DND-41 (cell line): ENCODE measurements at regions not wholly inside any gene's neighbourhood (a gene's known extent, or its start where the extent isn't known, plus 50 kb on each side); places are given as distances from the start of the nearest gene placed in this dataset.

Source experiments
- ATAC-seq: fragments of 200-7000 bp; cut with Tn5 transposase; 3 replicates; pipeline ENCODE4 v1.9.1; 2021; ENCODE audit warnings: low read depth; ENCODE audit not compliant: insufficient read depth
- DNase-seq: peaks from one replicate; pipeline ENCODE4 v3.0.0-alpha.2; 2020
- H2AFZ ChIP-seq: 2 replicates; pipeline ENCODE4 v1.6.0; 2012; ENCODE audit warnings: low read depth, low read length
- H3K27ac ChIP-seq: 2 replicates; pipeline ENCODE4 v1.5.1; 2012; ENCODE audit warnings: low read length, inconsistent platforms
- H3K27me3 ChIP-seq: fragments of 200-600 bp; sonication (generic); 2 replicates; pipeline ENCODE4 v1.6.0; 2012; ENCODE audit warnings: low read length, mild to moderate bottlenecking, inconsistent platforms; ENCODE audit not compliant: insufficient read depth, poor library complexity
- H3K36me3 ChIP-seq: 2 replicates; pipeline ENCODE4 v1.5.1; 2012; ENCODE audit warnings: low read length, inconsistent platforms; ENCODE audit not compliant: insufficient read depth
- H3K4me1 ChIP-seq: 2 replicates; pipeline ENCODE4 v1.5.1; 2012; ENCODE audit warnings: mild to moderate bottlenecking, low read length; ENCODE audit not compliant: insufficient read depth
- H3K4me2 ChIP-seq: 2 replicates; pipeline ENCODE4 v1.6.0; 2012; ENCODE audit warnings: mild to moderate bottlenecking, moderate library complexity, low read length, inconsistent platforms; ENCODE audit not compliant: insufficient read depth
- H3K4me3 ChIP-seq, 2 experiments: fragments of 200-600 bp in 1 of 2; shearing (Covaris generic) in 1 of 2; 2 replicates each; pipeline ENCODE4 v1.5.1; 2012 to 2016; ENCODE audit warnings: inconsistent platforms in 2 of 2, low read length in 2 of 2, mild to moderate bottlenecking in 2 of 2, low read depth in 1 of 2, moderate library complexity in 1 of 2
- H3K79me2 ChIP-seq: 2 replicates; pipeline ENCODE4 v1.6.0; 2012; ENCODE audit warnings: low read length, inconsistent platforms; ENCODE audit not compliant: insufficient read depth
- H3K9ac ChIP-seq: 2 replicates; pipeline ENCODE4 v1.6.0; 2012; ENCODE audit warnings: low read depth, mild to moderate bottlenecking, inconsistent platforms, low read length, moderate library complexity
- H3K9me3 ChIP-seq: 2 replicates; pipeline ENCODE4 v1.5.1; 2012; ENCODE audit warnings: low read length, moderate library complexity, mild to moderate bottlenecking, inconsistent platforms; ENCODE audit not compliant: insufficient read depth, severe bottlenecking
- H4K20me1 ChIP-seq: 2 replicates; pipeline ENCODE4 v1.6.0; 2012; ENCODE audit warnings: low read length; ENCODE audit not compliant: insufficient read depth
- EZH2 ChIP-seq: IDR thresholded peaks from 3 replicates; pipeline ENCODE4 v1.6.1; 2012; ENCODE audit warnings: borderline replicate concordance, low read depth, mild to moderate bottlenecking, moderate library complexity, low read length, inconsistent platforms; ENCODE audit not compliant: severe bottlenecking
- TF ChIP-seq, protein P1 (sequence below): IDR thresholded peaks from 2 replicates; pipeline ENCODE4 v1.5.1; 2012; ENCODE audit warnings: borderline replicate concordance, low read length, moderate library complexity, mild to moderate bottlenecking; ENCODE audit not compliant: poor library complexity, severe bottlenecking; ENCODE audit errors: extremely low read depth

GRCh38 chr5:25029004-25029403 lies 384.2 kb upstream of the CDH10 start:
- Histone ChIP-seq H3K4me1 (no peaks in the 10 kb centered on the region), H2AFZ (no peak overlapping the region), H3K9me3 (no peaks in the 10 kb centered on the region), H4K20me1 (no peaks in the 10 kb centered on the region), H3K4me2 (no peak overlapping the region), H3K36me3 (no peaks in the 10 kb centered on the region), H3K27ac (no peak overlapping the region), H3K4me3 (no peak overlapping the region), H3K27me3 (no peaks in the 10 kb centered on the region), H3K79me2 (no peaks in the 10 kb centered on the region), H3K9ac (no peak overlapping the region)
- no peak for ATAC-seq
- TF ChIP-seq EZH2, result no peak
- TF ChIP-seq, protein P1, sequence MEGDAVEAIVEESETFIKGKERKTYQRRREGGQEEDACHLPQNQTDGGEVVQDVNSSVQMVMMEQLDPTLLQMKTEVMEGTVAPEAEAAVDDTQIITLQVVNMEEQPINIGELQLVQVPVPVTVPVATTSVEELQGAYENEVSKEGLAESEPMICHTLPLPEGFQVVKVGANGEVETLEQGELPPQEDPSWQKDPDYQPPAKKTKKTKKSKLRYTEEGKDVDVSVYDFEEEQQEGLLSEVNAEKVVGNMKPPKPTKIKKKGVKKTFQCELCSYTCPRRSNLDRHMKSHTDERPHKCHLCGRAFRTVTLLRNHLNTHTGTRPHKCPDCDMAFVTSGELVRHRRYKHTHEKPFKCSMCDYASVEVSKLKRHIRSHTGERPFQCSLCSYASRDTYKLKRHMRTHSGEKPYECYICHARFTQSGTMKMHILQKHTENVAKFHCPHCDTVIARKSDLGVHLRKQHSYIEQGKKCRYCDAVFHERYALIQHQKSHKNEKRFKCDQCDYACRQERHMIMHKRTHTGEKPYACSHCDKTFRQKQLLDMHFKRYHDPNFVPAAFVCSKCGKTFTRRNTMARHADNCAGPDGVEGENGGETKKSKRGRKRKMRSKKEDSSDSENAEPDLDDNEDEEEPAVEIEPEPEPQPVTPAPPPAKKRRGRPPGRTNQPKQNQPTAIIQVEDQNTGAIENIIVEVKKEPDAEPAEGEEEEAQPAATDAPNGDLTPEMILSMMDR, result no peak
- peak; percentile 7 for DNase-seq

DNA sequence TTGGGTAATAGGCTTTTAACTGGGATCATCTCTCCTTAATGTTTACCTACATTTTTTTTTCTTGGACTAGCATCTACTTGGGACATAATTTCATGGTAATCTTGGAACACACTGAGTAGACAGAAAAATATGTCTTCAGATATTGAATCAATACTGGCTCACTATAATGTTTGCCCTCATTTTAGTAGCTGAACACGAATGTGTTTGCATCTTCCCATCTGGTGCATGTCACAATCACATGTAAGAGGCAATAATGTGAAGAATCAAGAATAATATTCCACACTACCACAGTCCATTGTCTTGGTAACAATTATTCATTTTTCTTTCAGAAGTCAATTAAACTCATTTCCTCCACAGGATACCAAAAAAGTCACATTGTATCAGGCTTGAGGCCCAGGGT lies 382.7 kb upstream of the CDH10 start:
- TF ChIP-seq, protein P1, result no peak
- TF ChIP-seq EZH2, result no peak
- no peak for ATAC-seq

GRCh38 chr5:25027061-25027460 lies 382.3 kb upstream of the CDH10 start:
- Histone ChIP-seq H3K4me1 (no peaks in the 10 kb centered on the region), H3K9me3 (no peaks in the 10 kb centered on the region)

More for the DNA sequence above, 382.7 kb upstream of the CDH10 start:
- no peak overlapping the region for H3K27ac ChIP-seq
- H3K9me3 ChIP-seq, result no peaks in the 10 kb centered on the region
- no peaks in the 10 kb centered on the region for H3K4me1 ChIP-seq
- H3K79me2 ChIP-seq, result no peaks in the 10 kb centered on the region
- H3K36me3 ChIP-seq, result no peaks in the 10 kb centered on the region
- no peak overlapping the region for H3K4me2 ChIP-seq
- H3K4me3 ChIP-seq, result no peak overlapping the region
- no peaks in the 10 kb centered on the region for H3K27me3 ChIP-seq
- no peak overlapping the region for H3K9ac ChIP-seq
- no peaks in the 10 kb centered on the region for H4K20me1 ChIP-seq
- DNase-seq, result no peak
- H2AFZ ChIP-seq, result no peak overlapping the region

More at GRCh38 chr5:25027061-25027460, 382.3 kb upstream of the CDH10 start:
- ATAC-seq (no peak), DNase-seq (no peak)
- H3K27me3 ChIP-seq, result no peaks in the 10 kb centered on the region
- no peak for TF ChIP-seq EZH2
- TF ChIP-seq, protein P1, result no peak
- H3K4me3 ChIP-seq, result no peak overlapping the region
- no peak overlapping the region for H3K4me2 ChIP-seq
- no peak overlapping the region for H3K27ac ChIP-seq
- no peak overlapping the region for H3K9ac ChIP-seq
- H3K36me3 ChIP-seq, result no peaks in the 10 kb centered on the region
- H2AFZ ChIP-seq, result no peak overlapping the region
- no peaks in the 10 kb centered on the region for H4K20me1 ChIP-seq
- H3K79me2 ChIP-seq, result no peaks in the 10 kb centered on the region
